GM13976 (cell line): ENCODE measurements at regions not wholly inside any gene's neighbourhood (a gene's known extent, or its start where the extent isn't known, plus 50 kb on each side); places are given as distances from the start of the nearest gene placed in this dataset.
"Not testable (repeated sequence)": the region's sequence is repeated elsewhere in the genome, so short reads cannot be mapped to it uniquely, and the experiment has no call there.

Source experiments
- DNase-seq: peaks from one replicate; pipeline ENCODE4 v3.0.0; 2012; ENCODE audit warnings: low spot score
- CTCF ChIP-seq: IDR thresholded peaks from 2 replicates; pipeline ENCODE4 v1.5.1; 2012; ENCODE audit warnings: borderline replicate concordance, mild to moderate bottlenecking; ENCODE audit not compliant: insufficient read depth; ENCODE audit errors: extremely low read depth, missing control alignments, control extremely low read depth
- in situ Hi-C: fragments of 300-500 bp; cut with MboI; formaldehyde crosslinking; loops from one replicate; pipeline ENCODE4 v1.12.0; 2022; ENCODE audit warnings: low sequenced_read_pairs, mixed read lengths, inconsistent platforms; ENCODE audit not compliant: unreplicated experiment

DNA sequence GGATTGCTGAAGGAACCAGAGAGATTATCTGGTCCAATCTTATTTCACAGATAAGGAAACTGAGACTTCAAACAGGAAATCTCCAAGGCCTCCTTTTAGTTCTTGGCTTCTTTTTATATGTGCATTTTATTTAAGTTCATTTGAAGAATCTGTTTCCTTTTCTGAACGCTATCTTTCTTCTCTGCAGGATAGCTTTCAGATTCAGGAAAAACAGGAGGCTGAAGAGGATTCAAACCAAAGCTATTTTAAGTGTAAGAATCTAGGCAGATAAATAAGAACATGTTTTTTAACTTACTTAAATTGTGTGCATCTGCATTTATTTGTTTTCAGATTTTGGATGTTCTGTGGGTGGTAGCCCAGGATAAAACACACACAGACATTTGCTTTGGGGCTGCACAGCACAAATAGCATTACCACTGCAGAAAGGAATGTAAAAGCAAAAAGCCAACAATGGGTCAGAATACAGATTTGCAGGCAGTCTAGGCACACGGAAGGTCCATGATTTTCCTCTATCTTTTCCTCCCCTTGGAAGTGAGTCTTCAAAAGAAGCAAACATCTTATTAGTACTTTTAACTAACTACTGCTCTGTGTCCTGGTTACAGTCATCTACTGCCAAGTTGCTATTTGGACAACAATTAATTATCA is 188.8 kb upstream of the TBX18 start:
- in situ Hi-C loops: no loop called here
- no peak for DNase-seq
- no peak for TF ChIP-seq CTCF

GRCh38 chr6:84944926-84945325 is 180.5 kb upstream of the TBX18 start:
- DNase-seq, in situ Hi-C loops: not testable (repeated sequence)

GRCh38 chr6:84943905-84944304 is 179.5 kb upstream of the TBX18 start:
- in situ Hi-C loops: no loop called here
- no peak for TF ChIP-seq CTCF
- DNase-seq: no peak

DNA sequence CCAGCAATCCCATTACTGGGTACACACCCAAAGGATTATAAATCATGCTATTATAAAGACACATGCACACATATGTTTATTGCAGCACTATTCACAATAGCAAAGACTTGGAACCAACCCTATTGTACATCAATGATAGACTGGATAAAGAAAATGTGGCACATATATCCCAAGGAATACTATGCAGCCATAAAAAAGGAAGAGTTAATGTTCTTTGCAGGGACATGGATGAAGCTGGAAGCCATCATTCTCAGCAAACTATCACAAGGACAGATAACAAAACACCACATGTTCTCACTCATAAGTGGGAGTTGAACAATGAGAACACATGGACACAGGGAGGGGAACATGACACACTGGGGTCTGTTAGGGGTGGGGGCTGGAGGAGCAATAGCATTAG is 177.2 kb upstream of the TBX18 start:
- in situ Hi-C loops, DNase-seq: not testable (repeated sequence)

GRCh38 chr6:84929212-84929611 is 164.8 kb upstream of the TBX18 start:
- DNase-seq: no peak
- no peak for TF ChIP-seq CTCF
- in situ Hi-C loops: no loop called here

DNA sequence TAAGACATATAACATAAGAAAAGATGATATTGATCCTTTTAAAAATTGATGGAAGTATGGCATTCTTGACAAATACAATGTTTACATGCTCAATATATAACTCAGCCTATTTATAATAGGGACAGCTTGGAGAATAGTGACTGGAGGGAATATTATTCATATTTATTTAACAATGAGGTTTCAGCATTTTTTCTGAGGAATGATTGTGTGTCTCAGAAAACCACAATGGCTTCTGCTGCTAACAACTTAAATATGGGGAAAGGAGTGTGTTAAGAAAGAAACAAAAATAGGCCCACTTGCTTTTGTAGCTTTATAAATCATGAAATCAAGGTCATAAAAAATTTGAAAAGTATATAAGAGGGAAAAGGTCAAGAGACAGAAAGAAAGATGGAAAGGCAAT is 163.2 kb upstream of the TBX18 start:
- DNase-seq: no peak
- TF ChIP-seq CTCF: no peak
- in situ Hi-C loops: no loop called here

- TF ChIP-seq CTCF: no peak
- no peak for DNase-seq
Measured at GRCh38 chr6:84926189-84927155, 162.1 kb upstream of the TBX18 start.

More at GRCh38 chr6:84926189-84927155, 162.1 kb upstream of the TBX18 start:
- in situ Hi-C loops: no loop called here
